ENCODE measurements at regions not wholly inside any gene's neighbourhood (a gene's known extent, or its start where the extent isn't known, plus 50 kb on each side); places are given as distances from the start of the nearest gene placed in this dataset.
"Not testable (repeated sequence)": the region's sequence is repeated elsewhere in the genome, so short reads cannot be mapped to it uniquely, and the experiment has no call there.

- DNase-seq (ENCODE audit: low read depth, low spot score): no peak
- in situ Hi-C loops (cut with HindIII; ENCODE audit: low pct_unique_long_range_greater_than_20kb, low sequenced_read_pairs): no loop called here
Observed at GRCh38 chr2:65969161-65969560, 465.8 kb upstream of the MEIS1 start.

GRCh38 chr2:65963303-65963702 lies 471.6 kb upstream of the MEIS1 start:
- DNase-seq (ENCODE audit: low read depth, low spot score); in situ Hi-C loops (cut with HindIII; ENCODE audit: low pct_unique_long_range_greater_than_20kb, low sequenced_read_pairs): not testable (repeated sequence)

GRCh38 chr2:65960953-65961352 lies 474.0 kb upstream of the MEIS1 start:
- DNase-seq (ENCODE audit: low read depth, low spot score): no peak
- in situ Hi-C loops (cut with HindIII; ENCODE audit: low pct_unique_long_range_greater_than_20kb, low sequenced_read_pairs): no loop called here

GRCh38 chr2:65957886-65958285 lies 477.0 kb upstream of the MEIS1 start:
- no peak for DNase-seq (ENCODE audit: low read depth, low spot score)
- in situ Hi-C loops (cut with HindIII; ENCODE audit: low pct_unique_long_range_greater_than_20kb, low sequenced_read_pairs): no loop called here

GRCh38 chr2:65957454-65957853 lies 477.5 kb upstream of the MEIS1 start:
- in situ Hi-C loops (cut with HindIII; ENCODE audit: low pct_unique_long_range_greater_than_20kb, low sequenced_read_pairs): no loop called here
- no peak for DNase-seq (ENCODE audit: low read depth, low spot score)

- in situ Hi-C loops (cut with HindIII; ENCODE audit: low pct_unique_long_range_greater_than_20kb, low sequenced_read_pairs): no loop called here
Observed at GRCh38 chr2:65955259-65955658, 479.7 kb upstream of the MEIS1 start.

GRCh38 chr2:65952966-65953761 lies 481.8 kb upstream of the MEIS1 start:
- in situ Hi-C loops (cut with HindIII; ENCODE audit: low pct_unique_long_range_greater_than_20kb, low sequenced_read_pairs): no loop called here
- DNase-seq (ENCODE audit: low read depth, low spot score): no peak

More at GRCh38 chr2:65955259-65955658, 479.7 kb upstream of the MEIS1 start:
- DNase-seq (ENCODE audit: low read depth, low spot score): no peak

GRCh38 chr2:65944213-65944612 lies 490.7 kb upstream of the MEIS1 start:
- DNase-seq (ENCODE audit: low read depth, low spot score): no peak
- in situ Hi-C loops (cut with HindIII; ENCODE audit: low pct_unique_long_range_greater_than_20kb, low sequenced_read_pairs): no loop called here

GRCh38 chr2:65943099-65943786 lies 491.7 kb upstream of the MEIS1 start:
- DNase-seq (ENCODE audit: low read depth, low spot score): no peak
- in situ Hi-C loops (cut with HindIII; ENCODE audit: low pct_unique_long_range_greater_than_20kb, low sequenced_read_pairs): no loop called here

GRCh38 chr2:65940856-65941255 lies 494.1 kb upstream of the MEIS1 start:
- DNase-seq (ENCODE audit: low read depth, low spot score): no peak

GRCh38 chr2:65939687-65940086 lies 495.2 kb upstream of the MEIS1 start:
- no peak for DNase-seq (ENCODE audit: low read depth, low spot score)
- in situ Hi-C loops (cut with HindIII; ENCODE audit: low pct_unique_long_range_greater_than_20kb, low sequenced_read_pairs): no loop called here

More at GRCh38 chr2:65940856-65941255, 494.1 kb upstream of the MEIS1 start:
- in situ Hi-C loops (cut with HindIII; ENCODE audit: low pct_unique_long_range_greater_than_20kb, low sequenced_read_pairs): no loop called here

- no peak for DNase-seq (ENCODE audit: low read depth, low spot score)
- in situ Hi-C loops (cut with HindIII; ENCODE audit: low pct_unique_long_range_greater_than_20kb, low sequenced_read_pairs): no loop called here
Observed at GRCh38 chr2:65937379-65938160, 497.4 kb upstream of the MEIS1 start.

GRCh38 chr2:65934992-65935629 lies 499.8 kb upstream of the MEIS1 start:
- DNase-seq (ENCODE audit: low read depth, low spot score): no peak
- in situ Hi-C loops (cut with HindIII; ENCODE audit: low pct_unique_long_range_greater_than_20kb, low sequenced_read_pairs): no loop called here

GRCh38 chr2:65932571-65932970 lies 500.2 kb upstream of the SPRED2 start:
- no peak for DNase-seq (ENCODE audit: low read depth, low spot score)

GRCh38 chr2:65931056-65931455 lies 498.7 kb upstream of the SPRED2 start:
- in situ Hi-C loops (cut with HindIII; ENCODE audit: low pct_unique_long_range_greater_than_20kb, low sequenced_read_pairs): no loop called here

More at GRCh38 chr2:65932571-65932970, 500.2 kb upstream of the SPRED2 start:
- in situ Hi-C loops (cut with HindIII; ENCODE audit: low pct_unique_long_range_greater_than_20kb, low sequenced_read_pairs): no loop called here

GRCh38 chr2:65930259-65930658 lies 497.9 kb upstream of the SPRED2 start:
- in situ Hi-C loops (cut with HindIII; ENCODE audit: low pct_unique_long_range_greater_than_20kb, low sequenced_read_pairs): no loop called here
- DNase-seq (ENCODE audit: low read depth, low spot score): no peak

More at GRCh38 chr2:65931056-65931455, 498.7 kb upstream of the SPRED2 start:
- no peak for DNase-seq (ENCODE audit: low read depth, low spot score)

GRCh38 chr2:65929664-65930063 lies 497.3 kb upstream of the SPRED2 start:
- DNase-seq (ENCODE audit: low read depth, low spot score); in situ Hi-C loops (cut with HindIII; ENCODE audit: low pct_unique_long_range_greater_than_20kb, low sequenced_read_pairs): not testable (repeated sequence)

GRCh38 chr2:65922794-65923193 lies 490.4 kb upstream of the SPRED2 start:
- in situ Hi-C loops (cut with HindIII; ENCODE audit: low pct_unique_long_range_greater_than_20kb, low sequenced_read_pairs): no loop called here
- no peak for DNase-seq (ENCODE audit: low read depth, low spot score)
